ENCODE measurements at regions not wholly inside any gene's neighbourhood (a gene's known extent, or its start where the extent isn't known, plus 50 kb on each side); places are given as distances from the start of the nearest gene placed in this dataset.

DNA sequence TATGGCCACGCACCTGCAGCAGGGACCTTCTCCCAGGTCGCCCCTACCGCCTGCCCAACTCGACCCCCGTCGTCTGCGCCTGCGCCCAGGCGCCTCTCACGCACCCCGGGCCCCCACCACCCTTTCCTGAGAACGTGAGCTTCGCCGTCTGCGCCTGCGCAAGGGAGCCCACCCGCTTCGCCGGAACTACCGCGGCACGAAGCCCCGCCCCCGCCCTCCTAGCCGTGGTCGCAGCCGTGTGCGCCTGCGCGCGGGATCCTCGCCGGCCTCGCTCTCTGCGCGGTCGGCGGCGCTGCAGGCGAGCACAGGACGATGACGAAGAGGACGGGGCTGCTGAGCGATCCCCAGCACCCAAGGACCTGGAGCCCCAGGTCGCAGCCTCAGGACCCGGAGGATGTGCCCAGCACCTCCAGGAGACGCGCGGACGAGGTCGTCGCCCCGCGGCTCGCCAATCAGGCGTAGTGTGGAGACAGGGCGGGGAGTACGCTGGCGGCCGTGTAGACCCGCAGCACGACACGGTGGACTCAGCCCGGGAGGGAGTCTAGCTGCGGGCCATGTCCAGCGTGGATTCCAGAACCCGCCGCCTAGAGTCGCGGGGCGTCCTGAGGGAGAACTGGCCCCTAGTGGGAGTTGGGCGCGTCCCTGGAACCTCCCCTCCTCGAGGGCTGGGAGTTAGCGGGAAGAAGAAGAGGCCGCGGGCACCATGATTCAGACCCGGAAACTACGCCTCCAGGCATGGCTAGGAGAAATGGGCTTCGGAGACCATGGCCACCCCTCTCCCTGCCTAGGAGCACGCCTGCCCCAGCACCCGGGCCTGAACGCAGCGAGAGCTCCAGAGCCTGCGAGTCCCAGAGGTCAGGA, 1120.8 kb upstream of the TMEM132C start:
- Histone ChIP-seq H3K4me1 (peaks cover 6 to 15% (median 14%) of the 10 kb centered on the region in 4 donors), H3K27me3 (no peaks in the 10 kb centered on the region), H3K4me3 (peak overlapping the region; percentile 52 to 68 (median 63)), H3K36me3 (no peaks in the 10 kb centered on the region), H3K9me3 (peaks cover 0 to 7% (median 0%) of the 10 kb centered on the region in 4 donors), H3K27ac (replicated peaks in 1 of 4) (peak overlapping the region; percentile 15 to 61 (median 41))
- peak; percentile 90 for DNase-seq (ENCODE audit: extremely low spot score)
- TF ChIP-seq, protein P1, sequence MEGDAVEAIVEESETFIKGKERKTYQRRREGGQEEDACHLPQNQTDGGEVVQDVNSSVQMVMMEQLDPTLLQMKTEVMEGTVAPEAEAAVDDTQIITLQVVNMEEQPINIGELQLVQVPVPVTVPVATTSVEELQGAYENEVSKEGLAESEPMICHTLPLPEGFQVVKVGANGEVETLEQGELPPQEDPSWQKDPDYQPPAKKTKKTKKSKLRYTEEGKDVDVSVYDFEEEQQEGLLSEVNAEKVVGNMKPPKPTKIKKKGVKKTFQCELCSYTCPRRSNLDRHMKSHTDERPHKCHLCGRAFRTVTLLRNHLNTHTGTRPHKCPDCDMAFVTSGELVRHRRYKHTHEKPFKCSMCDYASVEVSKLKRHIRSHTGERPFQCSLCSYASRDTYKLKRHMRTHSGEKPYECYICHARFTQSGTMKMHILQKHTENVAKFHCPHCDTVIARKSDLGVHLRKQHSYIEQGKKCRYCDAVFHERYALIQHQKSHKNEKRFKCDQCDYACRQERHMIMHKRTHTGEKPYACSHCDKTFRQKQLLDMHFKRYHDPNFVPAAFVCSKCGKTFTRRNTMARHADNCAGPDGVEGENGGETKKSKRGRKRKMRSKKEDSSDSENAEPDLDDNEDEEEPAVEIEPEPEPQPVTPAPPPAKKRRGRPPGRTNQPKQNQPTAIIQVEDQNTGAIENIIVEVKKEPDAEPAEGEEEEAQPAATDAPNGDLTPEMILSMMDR (IDR thresholded peaks at IDR 0.05) = peak in 1 of 3 experiments; percentile 15
- no peak for TF ChIP-seq EP300 (IDR thresholded peaks at IDR 0.05)
- peak; percentile 71 to 78 for TF ChIP-seq POLR2AphosphoS5 (IDR thresholded peaks at IDR 0.05)
- WGBS = 73% methylated on average over 11 of the region's 85 CpGs
- intact Hi-C loops (cut with DNase I) = no loop called here

DNA sequence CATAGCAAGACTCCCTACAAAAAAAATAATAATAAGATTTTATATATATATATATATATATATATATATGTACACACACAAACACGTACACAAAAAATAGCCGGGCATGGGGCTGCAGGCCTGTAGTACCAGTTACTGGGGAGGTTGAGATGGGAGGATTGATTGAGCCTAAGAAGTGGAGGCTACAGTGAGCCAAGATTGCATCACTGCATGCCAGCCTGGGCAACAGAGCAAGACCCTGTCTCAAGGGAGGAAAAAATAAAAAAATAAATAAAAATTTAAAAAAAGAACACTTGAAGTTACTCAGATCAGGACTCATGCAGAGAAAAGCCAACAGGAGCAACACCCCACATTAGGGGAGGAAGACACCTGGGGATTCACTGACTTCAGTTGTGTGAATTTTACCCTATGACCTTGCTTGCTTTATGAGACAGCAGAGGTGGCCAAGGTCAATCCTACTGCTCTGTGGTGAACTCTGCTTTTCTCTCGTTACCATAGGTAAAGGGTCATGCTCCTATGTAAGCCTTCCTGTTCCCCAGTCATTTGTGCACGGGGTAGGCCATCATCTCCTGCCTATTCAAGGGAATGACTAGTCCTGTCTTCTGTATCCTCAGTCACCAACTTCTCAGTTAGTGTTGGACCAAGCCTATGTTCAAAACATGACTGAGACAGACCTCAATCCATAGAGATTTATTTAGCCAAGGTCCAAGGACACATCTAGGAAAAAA, 1119.8 kb upstream of the TMEM132C start:
- Histone ChIP-seq H3K9me3 (no peaks in the 10 kb centered on the region), H3K27ac (replicated peaks in 1 of 4) (no peak overlapping the region), H3K36me3 (no peaks in the 10 kb centered on the region), H3K4me1 (peaks cover 6 to 15% (median 14%) of the 10 kb centered on the region in 4 donors), H3K4me3 (peak overlapping the region in 1 of 4 donors; percentile 62), H3K27me3 (no peaks in the 10 kb centered on the region)
- DNase-seq (ENCODE audit: extremely low spot score) = peak; percentile 53
- intact Hi-C loops (cut with DNase I) = no loop called here
- TF ChIP-seq POLR2A (IDR thresholded peaks at IDR 0.05; ENCODE audit: low read depth) (no peak), EP300 (IDR thresholded peaks at IDR 0.05) (no peak), POLR2AphosphoS5 (IDR thresholded peaks at IDR 0.05) (no peak)
- TF ChIP-seq, protein P1 (IDR thresholded peaks at IDR 0.05) = no peak
- WGBS = 66% methylated on average over 4 of the region's 4 CpGs

- TF ChIP-seq POLR2A (IDR thresholded peaks at IDR 0.05; ENCODE audit: low read depth) (no peak), EP300 (IDR thresholded peaks at IDR 0.05) (no peak), POLR2AphosphoS5 (IDR thresholded peaks at IDR 0.05) (no peak)
- TF ChIP-seq, protein P1 (IDR thresholded peaks at IDR 0.05) = no peak
- no peaks in the 10 kb centered on the region for H3K36me3 ChIP-seq
- intact Hi-C loops (cut with DNase I) = no loop called here
Observed at GRCh38 chr12:127147724-127148123, 1119.2 kb upstream of the TMEM132C start.

DNA sequence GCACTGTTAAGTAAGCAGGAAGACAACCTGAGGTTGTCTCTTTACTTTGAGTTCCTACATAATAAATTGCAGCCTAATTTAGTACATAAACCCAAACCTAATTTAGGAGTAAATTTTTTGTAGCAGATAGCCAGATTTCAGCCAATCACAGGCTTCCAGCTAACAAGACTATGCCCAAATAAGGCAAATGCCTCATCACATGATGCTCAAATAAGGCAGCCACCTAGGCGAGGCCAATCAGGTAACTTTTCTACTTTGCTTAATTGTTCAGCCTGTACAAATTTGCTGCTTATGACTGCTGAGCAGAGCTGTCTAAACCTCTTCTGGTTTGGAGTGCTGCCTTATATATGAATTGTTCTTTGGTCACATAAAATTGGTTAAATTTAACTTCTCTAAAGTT, 1118.7 kb upstream of the TMEM132C start:
- 91% methylated on average over 1 of the region's 1 CpG for WGBS
- H3K36me3 ChIP-seq = no peaks in the 10 kb centered on the region
- no peak overlapping the region for H3K27ac ChIP-seq (replicated peaks in 1 of 4)
- DNase-seq (ENCODE audit: extremely low spot score) = no peak
- no peaks in the 10 kb centered on the region for H3K27me3 ChIP-seq
- peaks cover 6 to 15% (median 14%) of the 10 kb centered on the region in 4 donors for H3K4me1 ChIP-seq
- no peak overlapping the region for H3K4me3 ChIP-seq
- TF ChIP-seq, protein P1 (IDR thresholded peaks at IDR 0.05) = no peak
- H3K9me3 ChIP-seq = no peaks in the 10 kb centered on the region
- intact Hi-C loops (cut with DNase I) = no loop called here

More at GRCh38 chr12:127147724-127148123, 1119.2 kb upstream of the TMEM132C start:
- H3K27ac ChIP-seq (replicated peaks in 1 of 4) = no peak overlapping the region
- 79% methylated on average over 4 of the region's 4 CpGs for WGBS
- DNase-seq (ENCODE audit: extremely low spot score) = peak; percentile 34
- H3K9me3 ChIP-seq = no peaks in the 10 kb centered on the region
- no peaks in the 10 kb centered on the region for H3K27me3 ChIP-seq
- H3K4me3 ChIP-seq = no peak overlapping the region
- peaks cover 6 to 15% (median 14%) of the 10 kb centered on the region in 4 donors for H3K4me1 ChIP-seq
